Body of pancreas (tissue), 4 donors: ENCODE measurements at regions not wholly inside any gene's neighbourhood (a gene's known extent, or its start where the extent isn't known, plus 50 kb on each side); places are given as distances from the start of the nearest gene placed in this dataset.

Source experiments
- ATAC-seq: fragments of 150-250 bp; one replicate; pipeline ENCODE4 v1.9.1; 2016
- DNase-seq, 4 donors: peaks; one replicate each; pipeline ENCODE4 v3.0.0-alpha.2; 2019
- H3K27ac ChIP-seq, 4 donors: fragments of 200-600 bp; sonication (generic); 1 replicate in 3 of 4; 2 replicates in 1 of 4; pipeline versions ENCODE4 v1.5.1 to v1.6.1; 2016 to 2019; ENCODE audit warnings: mild to moderate bottlenecking in 1 of 4, mixed read lengths in 1 of 4, moderate library complexity in 1 of 4
- H3K27me3 ChIP-seq, 2 donors: fragments of 200-600 bp; sonication (generic); one replicate each; pipeline ENCODE4 v1.6.0; 2016; ENCODE audit warnings: mild to moderate bottlenecking in 1 of 2
- H3K36me3 ChIP-seq, 2 donors: fragments of 200-600 bp; sonication (generic); replicated peaks in 1 of 2; 2 replicates each; pipeline ENCODE4 v1.5.1; 2016; ENCODE audit warnings: low read depth in 2 of 2; ENCODE audit not compliant: insufficient read depth in 1 of 2
- H3K4me1 ChIP-seq: fragments of 200-600 bp; sonication (generic); one replicate; pipeline ENCODE4 v1.6.0; 2016
- H3K4me3 ChIP-seq, 2 donors: fragments of 200-600 bp; sonication (generic); 1 replicate in 1 of 2; 2 replicates in 1 of 2; pipeline ENCODE4 v1.5.1; 2016 to 2019
- H3K9me3 ChIP-seq, 3 donors: fragments of 200-600 bp; sonication (generic); 1 replicate in 2 of 3; 2 replicates in 1 of 3; pipeline ENCODE4 v1.5.1; 2016
- CTCF ChIP-seq, 7 experiments: fragments of 450-650 bp in 4 of 7; fragments of 200-600 bp in 3 of 7; sonication (generic) in 3 of 7; IDR thresholded peaks; one replicate each; pipeline ENCODE4 v1.5.1; 2016 to 2019; ENCODE audit warnings: antibody characterized with exemption in 7 of 7
- POLR2A ChIP-seq, 3 donors: fragments of 450-650 bp; IDR thresholded peaks; one replicate each; pipeline ENCODE4 v1.6.1; 2016; ENCODE audit warnings: antibody characterized with exemption in 3 of 3, mild to moderate bottlenecking in 2 of 3
- WGBS, 2 donors: methylation state at CpG; one replicate each; pipeline ENCODE4 v1.1.5; 2017; 5-methylcytosine and 5-hydroxymethylcytosine counted together
- intact Hi-C: fragments of 100-400 bp; cut with DNase I; formaldehyde crosslinking; loops from one replicate; pipeline ENCODE4 v1.15.1; 2023

GRCh38 chr16:50428742-50429141 lies 60.0 kb upstream of the BRD7 start:
- Histone ChIP-seq H3K27me3 (no peaks in the 10 kb centered on the region), H3K27ac (no peak overlapping the region), H3K9me3 (no peaks in the 10 kb centered on the region), H3K36me3 (no peaks in the 10 kb centered on the region), H3K4me1 (no peaks in the 10 kb centered on the region), H3K4me3 (no peak overlapping the region)
- intact Hi-C loops: no loop called here
- ATAC-seq: no peak
- no peak for DNase-seq
- no peak for TF ChIP-seq CTCF (IDR thresholded peaks at IDR 0.05)

GRCh38 chr16:50428116-50428515 lies 59.3 kb upstream of the BRD7 start:
- H3K9me3 ChIP-seq: no peaks in the 10 kb centered on the region

DNA sequence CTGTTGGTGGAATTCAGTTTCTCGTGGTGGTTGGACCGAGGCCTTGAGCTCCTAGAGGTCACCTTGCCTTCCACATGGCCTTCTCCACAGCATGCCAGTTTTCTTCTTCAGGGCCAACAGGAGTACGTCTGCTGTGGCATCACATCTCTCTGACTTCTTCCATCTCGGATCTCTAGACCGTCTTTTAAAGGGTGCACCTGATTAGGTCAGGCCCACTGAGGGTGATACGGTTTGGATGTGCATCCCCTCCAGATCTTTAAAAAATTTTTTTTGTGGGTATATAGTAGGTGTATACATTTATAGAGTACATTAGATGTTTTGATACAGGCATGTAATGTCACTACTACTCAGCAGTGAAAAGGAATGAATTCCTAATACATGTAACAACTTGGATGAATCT lies 58.3 kb upstream of the BRD7 start:
- intact Hi-C loops: no loop called here
- TF ChIP-seq POLR2A (IDR thresholded peaks at IDR 0.05): no peak
- TF ChIP-seq CTCF (IDR thresholded peaks at IDR 0.05): no peak
- H3K4me1 ChIP-seq: no peaks in the 10 kb centered on the region
- no peak for DNase-seq
- 77 to 97% methylated on average over 6 of the region's 6 CpGs for WGBS, 2 donors
- no peaks in the 10 kb centered on the region for H3K36me3 ChIP-seq
- no peaks in the 10 kb centered on the region for H3K9me3 ChIP-seq
- H3K27ac ChIP-seq: no peak overlapping the region
- ATAC-seq: no peak
- H3K27me3 ChIP-seq: no peaks in the 10 kb centered on the region
- H3K4me3 ChIP-seq: no peak overlapping the region

More at GRCh38 chr16:50428116-50428515, 59.3 kb upstream of the BRD7 start:
- no peak for ATAC-seq
- DNase-seq: no peak
- intact Hi-C loops: no loop called here
- H3K36me3 ChIP-seq: no peaks in the 10 kb centered on the region
- WGBS, 2 donors: 81 to 85% methylated on average over 2 of the region's 2 CpGs
- no peaks in the 10 kb centered on the region for H3K27me3 ChIP-seq
- H3K4me1 ChIP-seq: no peaks in the 10 kb centered on the region
- no peak overlapping the region for H3K4me3 ChIP-seq
- TF ChIP-seq CTCF (IDR thresholded peaks at IDR 0.05) (no peak), POLR2A (IDR thresholded peaks at IDR 0.05) (no peak)
- H3K27ac ChIP-seq: no peak overlapping the region

- TF ChIP-seq POLR2A (IDR thresholded peaks at IDR 0.05) (no peak), CTCF (IDR thresholded peaks at IDR 0.05) (no peak)
- Histone ChIP-seq H3K4me1 (no peaks in the 10 kb centered on the region), H3K9me3 (no peaks in the 10 kb centered on the region), H3K36me3 (no peaks in the 10 kb centered on the region), H3K27me3 (no peaks in the 10 kb centered on the region), H3K4me3 (no peak overlapping the region), H3K27ac (no peak overlapping the region)
- WGBS, 2 donors: 46 to 47% methylated on average over 8 of the region's 8 CpGs
- intact Hi-C loops: no loop called here
- ATAC-seq (no peak), DNase-seq (no peak)
Measured at GRCh38 chr16:50425648-50426047, 56.9 kb upstream of the BRD7 start.

- Histone ChIP-seq H3K4me3 (no peak overlapping the region), H3K27me3 (no peaks in the 10 kb centered on the region), H3K9me3 (no peaks in the 10 kb centered on the region), H3K4me1 (no peaks in the 10 kb centered on the region), H3K36me3 (no peaks in the 10 kb centered on the region), H3K27ac (no peak overlapping the region)
- TF ChIP-seq POLR2A (IDR thresholded peaks at IDR 0.05) (no peak), CTCF (IDR thresholded peaks at IDR 0.05) (no peak)
- intact Hi-C loops: no loop called here
- ATAC-seq: no peak
- no peak for DNase-seq
- 72 to 81% methylated on average over 3 of the region's 3 CpGs for WGBS, 2 donors
Measured at GRCh38 chr16:50425044-50425443, 56.3 kb upstream of the BRD7 start.
